Vagina (tissue), 2 donors: ENCODE measurements at regions not wholly inside any gene's neighbourhood (a gene's known extent, or its start where the extent isn't known, plus 50 kb on each side); places are given as distances from the start of the nearest gene placed in this dataset.

Experiments used
- DNase-seq, 2 donors: peaks; one replicate each; pipeline ENCODE4 v3.0.0-alpha.2; 2017; ENCODE audit errors: extremely low spot score in 2 of 2
- H3K27ac ChIP-seq: fragments of 200-600 bp; sonication (generic); one replicate; pipeline ENCODE4 v1.5.1; 2019
- H3K27me3 ChIP-seq: fragments of 200-600 bp; sonication (generic); one replicate; pipeline ENCODE4 v1.5.1; 2019
- H3K36me3 ChIP-seq, 2 donors: fragments of 200-600 bp; sonication (generic); one replicate each; pipeline ENCODE4 v1.5.1; 2017 to 2019
- H3K4me1 ChIP-seq: fragments of 200-600 bp; sonication (generic); one replicate; pipeline ENCODE4 v1.5.1; 2019
- H3K4me3 ChIP-seq, 2 donors: fragments of 200-600 bp; sonication (generic); 1 replicate in 1 of 2; 2 replicates in 1 of 2; pipeline ENCODE4 v1.5.1; 2016 to 2019
- H3K9me3 ChIP-seq: fragments of 200-600 bp; sonication (generic); one replicate; pipeline ENCODE4 v1.5.1; 2019
- POLR2A ChIP-seq, 2 donors: fragments of 450-650 bp; IDR thresholded peaks; one replicate each; pipeline ENCODE4 v1.6.1; 2017; ENCODE audit warnings: antibody characterized with exemption in 2 of 2, mild to moderate bottlenecking in 2 of 2, moderate library complexity in 2 of 2
- POLR2AphosphoS5 ChIP-seq, 2 donors: sonication (generic); formaldehyde crosslinking; IDR thresholded peaks; one replicate each; pipeline ENCODE4 v1.9.0; 2017; ENCODE audit warnings: antibody characterized with exemption in 2 of 2, mild to moderate bottlenecking in 2 of 2, low read depth in 1 of 2; ENCODE audit not compliant: insufficient read depth in 1 of 2
- intact Hi-C: fragments of 100-400 bp; cut with DNase I; formaldehyde crosslinking; loops from one replicate; pipeline ENCODE4 v1.15.1; 2023
- TF ChIP-seq, protein P1 (sequence below), 3 experiments: fragments of 450-650 bp in 2 of 3; fragments of 200-600 bp in 1 of 3; sonication (generic) in 1 of 3; IDR thresholded peaks; one replicate each; pipeline ENCODE4 v1.5.1; 2017 to 2019; ENCODE audit warnings: antibody characterized with exemption in 3 of 3, mild to moderate bottlenecking in 2 of 3, moderate library complexity in 2 of 3

DNA sequence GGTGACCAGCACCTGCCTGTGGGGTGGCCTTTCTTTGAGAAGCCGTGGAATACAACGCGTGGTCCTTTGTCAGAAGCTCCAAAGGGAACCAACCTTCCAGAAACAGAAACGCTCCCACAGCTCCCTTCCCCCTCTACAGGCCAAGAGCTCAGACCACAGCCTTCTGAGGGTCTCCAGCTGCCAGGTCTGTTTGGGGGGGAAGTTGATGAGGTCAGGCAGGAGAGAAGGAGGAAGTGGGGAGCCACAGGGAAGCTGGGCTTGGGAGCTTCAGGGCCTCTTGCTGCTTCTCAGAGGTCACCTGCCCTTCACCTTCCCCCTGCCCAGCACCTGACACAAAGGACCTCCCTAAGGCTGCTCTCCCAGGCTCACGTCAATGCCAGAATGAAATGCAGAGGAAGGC, 287.7 kb upstream of the ID2 start:
- DNase-seq: peak in 1 of 2 donors; percentile 95
- no peak overlapping the region for H3K27ac ChIP-seq
- intact Hi-C loops: no loop called here
- TF ChIP-seq POLR2A (IDR thresholded peaks at IDR 0.05) (no peak), POLR2AphosphoS5 (IDR thresholded peaks at IDR 0.05; ENCODE audit: insufficient read depth in 1 of 2, low read depth in 1 of 2) (no peak)
- TF ChIP-seq, protein P1, sequence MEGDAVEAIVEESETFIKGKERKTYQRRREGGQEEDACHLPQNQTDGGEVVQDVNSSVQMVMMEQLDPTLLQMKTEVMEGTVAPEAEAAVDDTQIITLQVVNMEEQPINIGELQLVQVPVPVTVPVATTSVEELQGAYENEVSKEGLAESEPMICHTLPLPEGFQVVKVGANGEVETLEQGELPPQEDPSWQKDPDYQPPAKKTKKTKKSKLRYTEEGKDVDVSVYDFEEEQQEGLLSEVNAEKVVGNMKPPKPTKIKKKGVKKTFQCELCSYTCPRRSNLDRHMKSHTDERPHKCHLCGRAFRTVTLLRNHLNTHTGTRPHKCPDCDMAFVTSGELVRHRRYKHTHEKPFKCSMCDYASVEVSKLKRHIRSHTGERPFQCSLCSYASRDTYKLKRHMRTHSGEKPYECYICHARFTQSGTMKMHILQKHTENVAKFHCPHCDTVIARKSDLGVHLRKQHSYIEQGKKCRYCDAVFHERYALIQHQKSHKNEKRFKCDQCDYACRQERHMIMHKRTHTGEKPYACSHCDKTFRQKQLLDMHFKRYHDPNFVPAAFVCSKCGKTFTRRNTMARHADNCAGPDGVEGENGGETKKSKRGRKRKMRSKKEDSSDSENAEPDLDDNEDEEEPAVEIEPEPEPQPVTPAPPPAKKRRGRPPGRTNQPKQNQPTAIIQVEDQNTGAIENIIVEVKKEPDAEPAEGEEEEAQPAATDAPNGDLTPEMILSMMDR (IDR thresholded peaks at IDR 0.05): no peak
- no peaks in the 10 kb centered on the region for H3K4me1 ChIP-seq
- no peaks in the 10 kb centered on the region for H3K36me3 ChIP-seq
- no peaks in the 10 kb centered on the region for H3K27me3 ChIP-seq
- H3K4me3 ChIP-seq: no peak overlapping the region
- H3K9me3 ChIP-seq: no peaks in the 10 kb centered on the region

DNA sequence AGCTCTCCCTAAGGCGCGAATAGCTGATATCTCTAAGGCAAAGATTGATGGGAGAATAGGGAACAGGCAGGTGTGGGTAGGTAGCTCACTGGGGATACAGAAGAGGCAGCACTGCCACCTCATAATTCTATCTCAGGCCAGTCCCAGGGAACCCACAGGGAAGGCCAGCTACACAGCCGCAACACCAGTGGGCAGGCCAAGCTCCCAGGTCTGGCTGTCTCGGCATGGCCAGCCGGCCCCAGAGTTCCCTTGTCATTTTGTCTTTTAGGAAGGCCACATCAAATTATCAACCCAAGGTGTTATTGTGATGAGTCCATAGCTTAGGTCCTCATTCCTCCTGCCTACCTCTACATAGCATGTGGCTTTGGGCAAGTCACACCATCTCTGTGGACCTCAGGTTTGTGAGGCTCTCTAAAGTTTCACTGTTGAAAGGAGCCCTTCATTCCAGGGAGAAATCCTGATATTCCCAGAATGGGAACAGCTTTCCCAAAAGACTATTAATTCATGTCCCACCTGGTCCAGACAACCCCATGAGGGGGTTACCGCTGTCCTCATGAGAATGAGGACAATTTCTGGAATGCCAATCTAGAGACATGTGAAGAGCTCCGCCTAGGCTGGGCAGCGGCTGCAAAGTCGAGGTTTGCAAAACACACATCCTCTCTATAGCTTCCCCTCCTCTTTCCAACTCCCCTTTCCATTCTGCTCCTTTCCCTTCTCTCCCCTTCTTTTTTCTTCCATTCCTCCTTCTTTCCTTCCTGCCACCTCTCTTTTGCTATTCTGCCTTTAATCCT, 287.1 kb upstream of the ID2 start:
- no peaks in the 10 kb centered on the region for H3K9me3 ChIP-seq
- H3K27me3 ChIP-seq: no peaks in the 10 kb centered on the region
- no peaks in the 10 kb centered on the region for H3K4me1 ChIP-seq
- intact Hi-C loops: no loop called here
- H3K4me3 ChIP-seq: no peak overlapping the region
- H3K36me3 ChIP-seq: no peaks in the 10 kb centered on the region
- no peak overlapping the region for H3K27ac ChIP-seq
- no peak for DNase-seq
- TF ChIP-seq, protein P1 (IDR thresholded peaks at IDR 0.05): no peak
- TF ChIP-seq POLR2AphosphoS5 (IDR thresholded peaks at IDR 0.05; ENCODE audit: insufficient read depth in 1 of 2, low read depth in 1 of 2) (no peak), POLR2A (IDR thresholded peaks at IDR 0.05) (no peak)

GRCh38 chr2:8395718-8396117, 286.1 kb upstream of the ID2 start:
- Histone ChIP-seq H3K4me3 (no peak overlapping the region), H3K36me3 (no peaks in the 10 kb centered on the region), H3K4me1 (no peaks in the 10 kb centered on the region), H3K9me3 (no peaks in the 10 kb centered on the region), H3K27me3 (no peaks in the 10 kb centered on the region), H3K27ac (no peak overlapping the region)
- DNase-seq: no peak
- TF ChIP-seq, protein P1 (IDR thresholded peaks at IDR 0.05): no peak
- TF ChIP-seq POLR2A (IDR thresholded peaks at IDR 0.05): no peak
- no peak for TF ChIP-seq POLR2AphosphoS5 (IDR thresholded peaks at IDR 0.05; ENCODE audit: insufficient read depth in 1 of 2, low read depth in 1 of 2)
- intact Hi-C loops: no loop called here

GRCh38 chr2:8398040-8398668, 283.7 kb upstream of the ID2 start:
- TF ChIP-seq, protein P1 (IDR thresholded peaks at IDR 0.05): no peak
- TF ChIP-seq POLR2A (IDR thresholded peaks at IDR 0.05) (no peak), POLR2AphosphoS5 (IDR thresholded peaks at IDR 0.05; ENCODE audit: insufficient read depth in 1 of 2, low read depth in 1 of 2) (no peak)
- no peaks in the 10 kb centered on the region for H3K27me3 ChIP-seq
- H3K36me3 ChIP-seq: no peaks in the 10 kb centered on the region
- DNase-seq: peak in 1 of 2 donors; percentile 22
- no peaks in the 10 kb centered on the region for H3K9me3 ChIP-seq
- no peak overlapping the region for H3K27ac ChIP-seq
- intact Hi-C loops: no loop called here
- H3K4me1 ChIP-seq: no peaks in the 10 kb centered on the region
- no peak overlapping the region for H3K4me3 ChIP-seq

- TF ChIP-seq, protein P1 (IDR thresholded peaks at IDR 0.05): no peak
- TF ChIP-seq POLR2AphosphoS5 (IDR thresholded peaks at IDR 0.05; ENCODE audit: insufficient read depth in 1 of 2, low read depth in 1 of 2) (no peak), POLR2A (IDR thresholded peaks at IDR 0.05) (no peak)
- no peak for DNase-seq
- Histone ChIP-seq H3K36me3 (no peaks in the 10 kb centered on the region), H3K9me3 (no peaks in the 10 kb centered on the region), H3K27ac (no peak overlapping the region), H3K4me1 (no peaks in the 10 kb centered on the region), H3K27me3 (no peaks in the 10 kb centered on the region), H3K4me3 (no peak overlapping the region)
- intact Hi-C loops: no loop called here
Measured at GRCh38 chr2:8399731-8400130, 282.1 kb upstream of the ID2 start.
